Tibial nerve (tissue), 4 donors: ENCODE measurements at regions not wholly inside any gene's neighbourhood (a gene's known extent, or its start where the extent isn't known, plus 50 kb on each side); places are given as distances from the start of the nearest gene placed in this dataset.

Source experiments
- DNase-seq, 2 donors: peaks; one replicate each; pipeline ENCODE4 v3.0.0-alpha.2; 2019; ENCODE audit warnings: low spot score in 2 of 2
- H3K27ac ChIP-seq, 4 donors: fragments of 200-600 bp; sonication (generic) in 3 of 4; one replicate each; pipeline ENCODE4 v1.5.1; 2017 to 2019; ENCODE audit warnings: mild to moderate bottlenecking in 1 of 4
- H3K27me3 ChIP-seq, 2 donors: fragments of 200-600 bp; sonication (generic) in 1 of 2; one replicate each; pipeline versions ENCODE4 v1.5.1 to v1.6.0; 2017 to 2019
- H3K36me3 ChIP-seq, 3 donors: fragments of 200-600 bp; sonication (generic); one replicate each; pipeline ENCODE4 v1.5.1; 2018 to 2019
- H3K4me1 ChIP-seq, 4 donors: fragments of 200-600 bp; sonication (generic) in 3 of 4; one replicate each; pipeline ENCODE4 v1.5.1; 2017 to 2019
- H3K4me3 ChIP-seq, 4 donors: fragments of 200-600 bp; sonication (generic) in 3 of 4; one replicate each; pipeline ENCODE4 v1.5.1; 2017 to 2019; ENCODE audit warnings: mild to moderate bottlenecking in 1 of 4, moderate library complexity in 1 of 4
- H3K9me3 ChIP-seq, 4 donors: fragments of 200-600 bp; sonication (generic) in 3 of 4; one replicate each; pipeline ENCODE4 v1.5.1; 2017 to 2019
- CTCF ChIP-seq, 5 experiments: fragments of 200-600 bp in 3 of 5; fragments of 450-650 bp in 2 of 5; sonication (generic) in 3 of 5; IDR thresholded peaks; one replicate each; pipeline ENCODE4 v1.5.1; 2016 to 2019; ENCODE audit warnings: antibody characterized with exemption in 5 of 5, mild to moderate bottlenecking in 3 of 5, moderate library complexity in 2 of 5
- EP300 ChIP-seq, 2 donors: sonication (generic); formaldehyde crosslinking; IDR thresholded peaks; one replicate each; pipeline ENCODE4 v1.6.1; 2017; ENCODE audit warnings: antibody characterized with exemption in 2 of 2, mild to moderate bottlenecking in 1 of 2
- POLR2A ChIP-seq, 2 donors: fragments of 450-650 bp; IDR thresholded peaks; one replicate each; pipeline ENCODE4 v1.6.1; 2017; ENCODE audit warnings: antibody characterized with exemption in 2 of 2, mild to moderate bottlenecking in 2 of 2, moderate library complexity in 2 of 2
- WGBS, 2 donors: methylation state at CpG; one replicate each; pipeline ENCODE4 v1.1.5; 2018; 5-methylcytosine and 5-hydroxymethylcytosine counted together

GRCh38 chr2:41314511-41315070 lies 733.2 kb upstream of the PKDCC start:
- Histone ChIP-seq H3K9me3 (no peaks in the 10 kb centered on the region), H3K27ac (no peak overlapping the region), H3K4me1 (no peaks in the 10 kb centered on the region), H3K4me3 (no peak overlapping the region), H3K27me3 (no peaks in the 10 kb centered on the region), H3K36me3 (no peaks in the 10 kb centered on the region)
- TF ChIP-seq POLR2A (IDR thresholded peaks at IDR 0.05) (no peak), CTCF (IDR thresholded peaks at IDR 0.05) (no peak), EP300 (IDR thresholded peaks at IDR 0.05) (no peak)
- DNase-seq: no peak
- 16 to 46% methylated on average over 3 of the region's 3 CpGs for WGBS, 2 donors

- Histone ChIP-seq H3K36me3 (no peaks in the 10 kb centered on the region), H3K27ac (no peak overlapping the region), H3K9me3 (no peaks in the 10 kb centered on the region), H3K4me3 (no peak overlapping the region), H3K4me1 (no peaks in the 10 kb centered on the region), H3K27me3 (no peaks in the 10 kb centered on the region)
- 78 to 83% methylated on average over 6 of the region's 6 CpGs for WGBS, 2 donors
- TF ChIP-seq EP300 (IDR thresholded peaks at IDR 0.05) (no peak), POLR2A (IDR thresholded peaks at IDR 0.05) (no peak), CTCF (IDR thresholded peaks at IDR 0.05) (no peak)
- no peak for DNase-seq
Measured at GRCh38 chr2:41319437-41319836, 728.4 kb upstream of the PKDCC start.

- no peak overlapping the region for H3K4me3 ChIP-seq
- no peak overlapping the region for H3K27ac ChIP-seq
- 72 to 82% methylated on average over 5 of the region's 5 CpGs for WGBS, 2 donors
- no peak for DNase-seq
- H3K4me1 ChIP-seq: no peaks in the 10 kb centered on the region
- no peaks in the 10 kb centered on the region for H3K9me3 ChIP-seq
- no peaks in the 10 kb centered on the region for H3K27me3 ChIP-seq
- no peak for TF ChIP-seq CTCF (IDR thresholded peaks at IDR 0.05)
- TF ChIP-seq EP300 (IDR thresholded peaks at IDR 0.05): no peak
- TF ChIP-seq POLR2A (IDR thresholded peaks at IDR 0.05): no peak
- H3K36me3 ChIP-seq: no peaks in the 10 kb centered on the region
Measured at GRCh38 chr2:41320491-41320890, 727.3 kb upstream of the PKDCC start.

- TF ChIP-seq CTCF (IDR thresholded peaks at IDR 0.05) (no peak), POLR2A (IDR thresholded peaks at IDR 0.05) (no peak), EP300 (IDR thresholded peaks at IDR 0.05) (no peak)
- Histone ChIP-seq H3K9me3 (no peaks in the 10 kb centered on the region), H3K27ac (no peak overlapping the region), H3K4me1 (no peaks in the 10 kb centered on the region), H3K36me3 (no peaks in the 10 kb centered on the region), H3K4me3 (no peak overlapping the region), H3K27me3 (no peaks in the 10 kb centered on the region)
- no peak for DNase-seq
Measured at GRCh38 chr2:41321351-41321750, 726.5 kb upstream of the PKDCC start.

GRCh38 chr2:41326851-41327250 lies 721.0 kb upstream of the PKDCC start:
- no peak for DNase-seq
- WGBS, 2 donors: 36 to 49% methylated on average over 2 of the region's 2 CpGs
- H3K4me1 ChIP-seq: no peaks in the 10 kb centered on the region
- TF ChIP-seq POLR2A (IDR thresholded peaks at IDR 0.05): no peak
- no peak for TF ChIP-seq EP300 (IDR thresholded peaks at IDR 0.05)
- TF ChIP-seq CTCF (IDR thresholded peaks at IDR 0.05): no peak
- H3K9me3 ChIP-seq: no peaks in the 10 kb centered on the region
- H3K27ac ChIP-seq: no peak overlapping the region
- no peak overlapping the region for H3K4me3 ChIP-seq
- H3K27me3 ChIP-seq: no peaks in the 10 kb centered on the region
- no peaks in the 10 kb centered on the region for H3K36me3 ChIP-seq
